RWPE1 (cell line): ENCODE measurements at regions not wholly inside any gene's neighbourhood (a gene's known extent, or its start where the extent isn't known, plus 50 kb on each side); places are given as distances from the start of the nearest gene placed in this dataset.
"Not testable (repeated sequence)": the region's sequence is repeated elsewhere in the genome, so short reads cannot be mapped to it uniquely, and the experiment has no call there.

Experiments
- CTCF ChIA-PET: fragments of 350-600 bp; sonication (Branson Sonifier 250); formaldehyde crosslinking; extraction: SDS; loops from one replicate; lab custom pipeline; 2021; lab: Yijun Ruan, JAX
- POLR2A ChIA-PET: fragments of 400-600 bp; formaldehyde crosslinking; extraction: SDS; loops from one replicate; lab custom pipeline; 2020; ENCODE audit warnings: antibody characterized with exemption; ENCODE audit not compliant: low non-redundant PET; lab: Yijun Ruan, JAX
- DNase-seq: peaks from one replicate; pipeline ENCODE4 v3.0.0; 2012; ENCODE audit warnings: low spot score
- H3K27ac ChIP-seq: fragments of 450-650 bp; 2 replicates; pipeline ENCODE4 v1.5.1; 2017
- CTCF ChIP-seq: fragments of 450-650 bp; conservative IDR thresholded peaks from 2 replicates; pipeline ENCODE4 v1.5.1; 2017; ENCODE audit warnings: low read depth, mild to moderate bottlenecking

- no peak for TF ChIP-seq CTCF
- CTCF ChIA-PET, result no interaction called here
These were observed 74.2 kb downstream of the APOBEC1 start for GRCh38 chr12:7591531-7591930.

GRCh38 chr12:7590085-7590484, 75.6 kb downstream of the APOBEC1 start:
- DNase-seq, POLR2A ChIA-PET, CTCF ChIA-PET, H3K27ac ChIP-seq: not testable (repeated sequence)

More at GRCh38 chr12:7591531-7591930, 74.2 kb downstream of the APOBEC1 start:
- no peak for DNase-seq
- no peak overlapping the region for H3K27ac ChIP-seq
- POLR2A ChIA-PET, result no interaction called here

GRCh38 chr12:7588742-7589329, 76.9 kb downstream of the APOBEC1 start:
- peak; percentile 30 for DNase-seq
- H3K27ac ChIP-seq, POLR2A ChIA-PET: not testable (repeated sequence)
- CTCF ChIA-PET, result interaction anchor here (0.6 to 0.7 kb wide), 2 partner anchors 443 to 1544 kb away, joined by 4 read pairs; no protein-coding TSS in a partner anchor
- 0 out of 2 replicates have a peak, but pooled peaks have one; percentile 9 for TF ChIP-seq CTCF

- CTCF ChIA-PET, result interaction anchor here (0.5 kb wide), 1 partner anchor 445 kb away, joined by 3 read pairs; no protein-coding TSS in a partner anchor
- POLR2A ChIA-PET, result not testable (repeated sequence)
These were observed 80.6 kb upstream of the CD163 start for GRCh38 chr12:7584137-7584536.

GRCh38 chr12:7583471-7583870, 79.9 kb upstream of the CD163 start:
- TF ChIP-seq CTCF, result no peak
- no peak for DNase-seq
- ChIA-PET CTCF (interaction anchor here (0.5 kb wide), 1 partner anchor 445 kb away, joined by 3 read pairs; no protein-coding TSS in a partner anchor), POLR2A (no interaction called here)
- no peak overlapping the region for H3K27ac ChIP-seq

More at GRCh38 chr12:7584137-7584536, 80.6 kb upstream of the CD163 start:
- not testable (repeated sequence) for H3K27ac ChIP-seq, DNase-seq

- ChIA-PET CTCF (no interaction called here), POLR2A (no interaction called here)
- no peak for DNase-seq
- H3K27ac ChIP-seq, result no peak overlapping the region
- TF ChIP-seq CTCF, result no peak
These were observed 79.2 kb upstream of the CD163 start for GRCh38 chr12:7582796-7583195.

GRCh38 chr12:7581625-7582024, 78.0 kb upstream of the CD163 start:
- DNase-seq, result no peak
- no peak for TF ChIP-seq CTCF
- ChIA-PET CTCF (no interaction called here), POLR2A (no interaction called here)
- no peak overlapping the region for H3K27ac ChIP-seq
